Tibial nerve (tissue), 4 donors: ENCODE measurements at regions not wholly inside any gene's neighbourhood (a gene's known extent, or its start where the extent isn't known, plus 50 kb on each side); places are given as distances from the start of the nearest gene placed in this dataset.

ENCODE experiments used
- EP300 ChIP-seq, 2 donors: sonication (generic); formaldehyde crosslinking; IDR thresholded peaks; one replicate each; pipeline ENCODE4 v1.6.1; 2017; ENCODE audit warnings: antibody characterized with exemption in 2 of 2, mild to moderate bottlenecking in 1 of 2
- POLR2A ChIP-seq, 2 donors: fragments of 450-650 bp; IDR thresholded peaks; one replicate each; pipeline ENCODE4 v1.6.1; 2017; ENCODE audit warnings: antibody characterized with exemption in 2 of 2, mild to moderate bottlenecking in 2 of 2, moderate library complexity in 2 of 2
- TF ChIP-seq, protein P1 (sequence below), 5 experiments: fragments of 200-600 bp in 3 of 5; fragments of 450-650 bp in 2 of 5; sonication (generic) in 3 of 5; IDR thresholded peaks; one replicate each; pipeline ENCODE4 v1.5.1; 2016 to 2019; ENCODE audit warnings: antibody characterized with exemption in 5 of 5, mild to moderate bottlenecking in 3 of 5, moderate library complexity in 2 of 5

DNA sequence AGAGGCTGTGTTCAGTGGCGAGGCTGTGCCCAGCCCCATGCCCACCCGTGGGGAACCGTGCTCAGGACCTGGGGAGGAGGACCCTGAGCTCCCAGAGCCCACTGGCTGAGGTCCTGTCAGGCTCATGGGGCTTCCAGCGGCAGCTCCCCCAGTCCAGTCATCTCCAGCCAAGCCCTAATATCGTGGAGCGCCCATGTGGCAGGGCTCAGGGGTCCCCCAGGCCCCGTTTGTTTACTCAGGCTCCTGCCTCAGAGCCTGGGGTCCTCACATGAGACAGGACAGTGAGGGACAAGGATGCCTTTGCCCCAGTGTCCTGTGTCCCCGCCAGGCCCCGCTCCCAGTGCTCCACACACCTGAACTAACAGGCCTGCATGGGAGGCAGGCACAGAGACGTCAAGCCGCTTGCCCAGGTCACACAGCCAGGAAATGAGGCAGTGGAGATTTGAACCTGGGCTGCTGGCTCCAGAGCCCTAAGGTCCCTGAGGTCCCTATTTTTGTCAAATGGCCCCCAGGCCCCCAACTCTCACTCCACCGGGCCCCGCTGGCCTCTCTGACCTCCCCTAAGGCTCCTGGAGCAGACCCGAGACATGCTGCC is 100.7 kb upstream of the ACTRT2 start:
- TF ChIP-seq, protein P1, sequence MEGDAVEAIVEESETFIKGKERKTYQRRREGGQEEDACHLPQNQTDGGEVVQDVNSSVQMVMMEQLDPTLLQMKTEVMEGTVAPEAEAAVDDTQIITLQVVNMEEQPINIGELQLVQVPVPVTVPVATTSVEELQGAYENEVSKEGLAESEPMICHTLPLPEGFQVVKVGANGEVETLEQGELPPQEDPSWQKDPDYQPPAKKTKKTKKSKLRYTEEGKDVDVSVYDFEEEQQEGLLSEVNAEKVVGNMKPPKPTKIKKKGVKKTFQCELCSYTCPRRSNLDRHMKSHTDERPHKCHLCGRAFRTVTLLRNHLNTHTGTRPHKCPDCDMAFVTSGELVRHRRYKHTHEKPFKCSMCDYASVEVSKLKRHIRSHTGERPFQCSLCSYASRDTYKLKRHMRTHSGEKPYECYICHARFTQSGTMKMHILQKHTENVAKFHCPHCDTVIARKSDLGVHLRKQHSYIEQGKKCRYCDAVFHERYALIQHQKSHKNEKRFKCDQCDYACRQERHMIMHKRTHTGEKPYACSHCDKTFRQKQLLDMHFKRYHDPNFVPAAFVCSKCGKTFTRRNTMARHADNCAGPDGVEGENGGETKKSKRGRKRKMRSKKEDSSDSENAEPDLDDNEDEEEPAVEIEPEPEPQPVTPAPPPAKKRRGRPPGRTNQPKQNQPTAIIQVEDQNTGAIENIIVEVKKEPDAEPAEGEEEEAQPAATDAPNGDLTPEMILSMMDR (IDR thresholded peaks at IDR 0.05): no peak
- TF ChIP-seq EP300 (IDR thresholded peaks at IDR 0.05): no peak
- TF ChIP-seq POLR2A (IDR thresholded peaks at IDR 0.05): no peak
